SK-N-MC (cell line): ENCODE measurements at regions not wholly inside any gene's neighbourhood (a gene's known extent, or its start where the extent isn't known, plus 50 kb on each side); places are given as distances from the start of the nearest gene placed in this dataset.
"Not testable (repeated sequence)": the region's sequence is repeated elsewhere in the genome, so short reads cannot be mapped to it uniquely, and the experiment has no call there.

ENCODE experiments used
- DNase-seq: peaks from one replicate; pipeline ENCODE4 v3.0.0-alpha.2; 2011; ENCODE audit warnings: low read depth, low spot score
- H3K27ac ChIP-seq: fragments of 200-600 bp; sonication (generic); 2 replicates; pipeline ENCODE4 v1.5.1; 2016; ENCODE audit warnings: mixed run types
- H3K36me3 ChIP-seq: fragments of 200-600 bp; sonication (generic); 2 replicates; pipeline ENCODE4 v1.6.1; 2017; ENCODE audit warnings: antibody characterized with exemption, low read length, mixed read lengths; ENCODE audit not compliant: insufficient read depth
- H3K4me3 ChIP-seq: fragments of 200-600 bp; sonication (generic); 2 replicates; pipeline ENCODE4 v1.5.1; 2016
- H3K9ac ChIP-seq: fragments of 200-600 bp; sonication (generic); 2 replicates; pipeline ENCODE4 v1.8.0; 2017; ENCODE audit warnings: mixed run types, mixed read lengths; ENCODE audit not compliant: insufficient read length
- H3K9me3 ChIP-seq: fragments of 200-600 bp; sonication (generic); 2 replicates; pipeline ENCODE4 v1.6.1; 2017; ENCODE audit warnings: low read depth, mild to moderate bottlenecking, antibody characterized with exemption, low read length, moderate library complexity, mixed read lengths
- EZH2 ChIP-seq: fragments of 200-600 bp; sonication (generic); IDR thresholded peaks from one replicate; pipeline ENCODE4 v1.6.1; 2017; ENCODE audit warnings: antibody characterized with exemption
- FOXP2 ChIP-seq: optimal IDR thresholded peaks from 2 replicates; pipeline ENCODE3; 2011; ENCODE audit warnings: mild to moderate bottlenecking, moderate library complexity; ENCODE audit not compliant: insufficient read depth; ENCODE audit errors: extremely low read length, control extremely low read depth
- POLR2AphosphoS5 ChIP-seq: IDR thresholded peaks from 2 replicates; pipeline ENCODE4 v1.6.1; 2012; ENCODE audit warnings: mild to moderate bottlenecking, low read depth, low read length, borderline replicate concordance

DNA sequence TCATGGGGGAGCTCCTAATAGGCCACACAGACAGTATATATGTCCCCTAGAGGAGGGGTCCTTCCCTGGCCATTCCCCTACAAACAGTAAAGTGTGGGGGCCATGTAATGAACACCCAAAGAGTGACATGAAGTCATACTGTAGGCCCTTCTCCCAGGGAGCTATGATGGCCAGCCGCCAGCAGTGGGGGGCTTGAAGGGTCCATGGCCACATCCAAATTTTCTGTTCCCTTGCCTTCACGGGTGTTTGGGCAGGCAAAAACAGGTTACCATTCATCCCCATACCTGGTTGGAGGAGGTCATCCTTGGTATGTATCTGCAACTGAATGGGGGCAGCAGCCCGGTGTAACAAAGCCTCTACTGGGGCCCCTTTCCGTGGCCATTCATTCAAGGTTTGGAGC, 2118.0 kb downstream of the LRRC4C start:
- no peak for DNase-seq
- no peaks in the 10 kb centered on the region for H3K36me3 ChIP-seq
- no peak overlapping the region for H3K4me3 ChIP-seq
- H3K9me3 ChIP-seq = no peaks in the 10 kb centered on the region
- H3K27ac ChIP-seq = no peak overlapping the region
- H3K9ac ChIP-seq = no peak overlapping the region
- TF ChIP-seq POLR2AphosphoS5 = no peak
- no peak for TF ChIP-seq FOXP2

DNA sequence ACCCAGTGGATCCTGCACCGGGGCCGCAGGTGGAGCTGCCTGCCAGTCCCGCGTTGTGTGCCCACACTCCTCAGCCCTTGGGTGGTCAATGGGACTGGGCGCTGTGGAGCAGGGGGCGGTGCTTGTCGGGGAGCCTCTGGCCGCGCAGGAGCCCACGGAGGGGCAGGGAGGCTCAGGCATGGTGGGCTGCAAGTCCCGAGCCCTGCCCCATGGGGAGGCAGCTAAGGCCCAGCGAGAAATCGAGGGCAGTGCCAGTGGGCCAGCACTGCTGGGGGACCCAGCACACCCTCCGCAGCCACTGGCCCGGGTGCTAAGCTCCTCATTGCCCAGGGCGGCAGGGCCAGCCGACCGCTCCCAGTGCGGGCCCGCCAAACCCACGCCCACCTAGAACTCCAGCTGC, 2126.4 kb downstream of the LRRC4C start:
- not testable (repeated sequence) for H3K9ac ChIP-seq, H3K4me3 ChIP-seq, H3K9me3 ChIP-seq, DNase-seq, H3K27ac ChIP-seq, H3K36me3 ChIP-seq

DNA sequence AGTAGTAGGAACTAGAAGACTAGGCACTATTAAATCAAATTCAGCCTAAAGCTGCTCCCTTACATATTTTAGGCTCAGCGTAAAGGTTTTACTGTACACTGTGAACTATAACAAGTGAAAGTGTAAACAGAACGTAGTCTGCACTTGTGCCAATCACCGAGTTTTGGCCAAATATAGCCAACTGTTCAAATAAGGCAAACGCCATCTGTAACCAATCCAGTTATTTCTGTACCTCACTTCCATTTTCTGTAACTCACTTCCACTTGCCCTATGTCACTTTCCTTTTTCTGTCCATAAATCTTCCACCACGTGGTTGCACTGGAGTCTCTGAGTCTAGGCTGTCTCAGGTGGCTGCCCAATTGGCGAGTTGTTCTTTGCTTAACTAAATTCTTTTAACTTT, 2132.2 kb downstream of the LRRC4C start:
- no peak for DNase-seq
- H3K27ac ChIP-seq = no peak overlapping the region
- H3K4me3 ChIP-seq = no peak overlapping the region
- no peak for TF ChIP-seq FOXP2
- TF ChIP-seq POLR2AphosphoS5 = no peak
- TF ChIP-seq EZH2 = no peak
- H3K9ac ChIP-seq = no peak overlapping the region
- H3K36me3 ChIP-seq = no peaks in the 10 kb centered on the region
- no peaks in the 10 kb centered on the region for H3K9me3 ChIP-seq

DNA sequence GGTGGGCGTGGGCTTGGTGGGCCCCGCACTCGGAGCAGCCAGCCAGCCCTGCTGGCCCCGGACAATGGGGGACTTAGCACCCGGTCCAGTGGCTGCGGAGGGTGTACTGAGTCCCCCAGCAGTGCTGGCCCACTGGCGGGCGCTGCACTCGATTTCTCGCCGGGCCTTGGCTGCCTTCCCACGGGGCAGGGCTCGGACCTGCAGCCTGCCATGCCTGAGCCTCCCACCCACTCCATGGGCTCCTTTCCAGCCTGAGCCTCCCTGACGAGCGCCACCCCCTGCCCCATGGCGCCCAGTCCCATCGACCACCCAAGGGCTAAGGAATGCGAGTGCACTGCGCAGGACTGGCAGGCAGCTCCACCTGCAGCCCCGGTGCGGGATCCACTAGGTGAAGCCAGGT, 2147.6 kb downstream of the LRRC4C start:
- not testable (repeated sequence) for H3K9ac ChIP-seq, H3K27ac ChIP-seq, H3K4me3 ChIP-seq, DNase-seq, H3K9me3 ChIP-seq, H3K36me3 ChIP-seq

DNA sequence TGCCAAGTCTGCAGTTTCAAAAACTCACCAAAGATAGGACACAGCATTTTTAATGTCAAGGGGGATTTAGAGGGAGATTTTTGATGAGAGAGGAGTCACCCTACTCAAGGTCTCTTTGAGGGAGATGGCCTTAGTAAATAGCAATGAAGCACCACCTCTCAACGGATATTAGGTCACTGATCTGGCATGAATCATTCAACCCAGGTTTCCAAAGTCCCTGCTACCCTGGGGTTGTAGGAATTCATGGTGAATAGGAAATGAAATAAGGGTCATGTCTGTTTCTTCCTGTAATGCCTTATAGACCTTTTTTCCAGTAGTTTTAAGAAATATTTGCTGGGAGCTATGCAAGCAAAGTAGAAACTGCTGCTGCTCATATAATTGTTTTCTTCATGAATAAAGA, 2154.9 kb downstream of the LRRC4C start:
- peak overlapping the region; percentile 79; the same call in 1 of the 2 replicates for H3K27ac ChIP-seq
- TF ChIP-seq EZH2 (no peak), POLR2AphosphoS5 (no peak), FOXP2 (no peak)
- no peak overlapping the region for H3K9ac ChIP-seq
- H3K9me3 ChIP-seq = no peaks in the 10 kb centered on the region
- H3K4me3 ChIP-seq = peak overlapping the region; percentile 47
- no peaks in the 10 kb centered on the region for H3K36me3 ChIP-seq
- DNase-seq = no peak

DNA sequence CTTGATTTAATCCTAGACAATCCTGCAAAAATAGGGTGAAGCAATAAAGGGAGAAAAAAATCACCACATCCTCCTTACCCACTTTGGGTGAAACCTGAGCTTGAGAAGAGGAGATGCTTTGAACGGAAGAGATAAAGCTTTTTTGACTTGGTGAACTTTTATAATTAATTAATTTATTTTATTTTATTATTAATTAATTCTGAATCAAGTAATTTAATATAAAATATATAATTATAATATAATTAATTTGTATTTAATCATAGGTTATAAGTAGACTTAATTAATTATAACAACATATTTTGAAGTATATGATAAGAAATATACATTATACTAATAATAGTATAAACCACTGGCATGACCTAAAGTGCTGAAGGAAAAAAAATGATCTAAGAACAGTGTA, 2164.8 kb downstream of the LRRC4C start:
- no peak for TF ChIP-seq EZH2
- no peak for TF ChIP-seq FOXP2
- TF ChIP-seq POLR2AphosphoS5 = no peak
- H3K36me3 ChIP-seq = no peaks in the 10 kb centered on the region
- H3K9ac ChIP-seq = no peak overlapping the region
- no peak overlapping the region for H3K27ac ChIP-seq
- no peak for DNase-seq
- H3K9me3 ChIP-seq = peaks cover 7% of the 10 kb centered on the region; the same call in 1 of the 2 replicates
- H3K4me3 ChIP-seq = no peak overlapping the region

DNA sequence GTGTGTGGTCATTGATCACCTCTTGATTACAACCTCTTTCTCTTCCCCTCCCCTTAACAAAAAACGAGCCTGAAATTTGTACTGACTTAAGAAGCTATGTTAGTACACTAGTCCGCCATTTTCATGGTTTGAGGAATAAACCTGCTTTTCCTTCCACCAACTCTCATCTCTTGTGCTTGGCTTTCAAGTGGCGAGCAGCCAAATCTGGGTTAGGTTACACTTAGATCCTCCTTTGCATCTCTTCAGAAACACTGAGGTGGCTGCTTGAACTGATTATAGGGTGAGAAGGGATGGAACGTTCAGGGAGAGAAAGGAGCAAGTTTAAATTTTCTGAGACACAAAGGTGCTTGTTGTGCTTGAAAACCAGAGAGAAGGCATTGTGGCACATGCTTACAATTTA, 2171.4 kb downstream of the LRRC4C start:
- Histone ChIP-seq H3K9me3 (no peaks in the 10 kb centered on the region; the same call in 1 of the 2 replicates), H3K27ac (no peak overlapping the region), H3K36me3 (no peaks in the 10 kb centered on the region), H3K4me3 (no peak overlapping the region), H3K9ac (no peak overlapping the region)
- DNase-seq = no peak
- TF ChIP-seq FOXP2 (no peak), EZH2 (no peak), POLR2AphosphoS5 (no peak)

DNA sequence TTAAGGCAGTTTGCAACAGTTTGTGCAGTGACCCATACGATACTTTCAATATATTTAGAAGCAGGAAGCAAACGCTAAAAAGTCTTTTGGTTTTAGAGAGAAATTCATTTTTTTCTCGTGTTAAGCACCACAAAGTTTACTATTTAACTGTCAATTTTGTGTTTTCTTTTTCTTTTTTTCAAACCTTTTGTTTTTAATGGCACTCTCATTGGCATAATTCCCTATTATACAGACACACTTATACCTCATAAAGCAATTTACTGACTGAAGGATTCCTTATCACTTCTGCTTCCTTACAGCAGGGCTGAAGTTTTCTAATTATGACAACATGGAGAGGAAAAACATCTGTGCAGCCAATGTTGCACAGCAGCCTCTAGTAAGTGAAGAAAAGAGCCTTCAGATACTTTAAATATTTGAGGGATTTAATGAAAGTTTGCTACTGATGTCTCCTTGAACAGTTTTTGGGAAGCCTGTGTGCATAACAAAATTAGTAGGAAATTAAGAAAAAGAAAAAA, 2191.2 kb downstream of the LRRC4C start:
- Histone ChIP-seq H3K9ac (no peak overlapping the region), H3K36me3 (no peaks in the 10 kb centered on the region), H3K27ac (peak overlapping the region; percentile 4; the same call in 1 of the 2 replicates), H3K4me3 (no peak overlapping the region), H3K9me3 (no peaks in the 10 kb centered on the region)
- DNase-seq = no peak
- no peak for TF ChIP-seq POLR2AphosphoS5
- no peak for TF ChIP-seq EZH2
- TF ChIP-seq FOXP2 = no peak

DNA sequence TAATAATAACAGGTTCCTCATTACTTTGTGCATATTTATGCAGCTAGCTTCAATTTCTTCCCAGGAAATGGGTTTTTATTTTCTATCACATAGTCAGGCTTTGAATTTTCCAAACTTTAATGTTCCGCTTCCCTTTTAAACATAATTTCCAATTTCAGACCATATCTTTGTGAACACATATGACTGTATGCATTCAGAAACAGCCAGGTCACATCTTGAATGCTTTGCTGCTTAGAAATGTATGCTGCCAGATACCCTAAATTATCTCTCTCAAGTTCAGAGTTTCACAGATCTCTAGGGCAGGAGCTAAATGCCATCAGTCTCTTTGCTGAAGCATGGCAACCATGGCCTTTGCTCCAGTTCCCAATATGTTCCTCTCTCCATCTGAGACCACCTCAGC, 2203.8 kb downstream of the LRRC4C start:
- H3K36me3 ChIP-seq = no peaks in the 10 kb centered on the region
- no peak overlapping the region for H3K9ac ChIP-seq
- no peak for DNase-seq
- H3K27ac ChIP-seq = no peak overlapping the region
- TF ChIP-seq EZH2 (no peak), POLR2AphosphoS5 (no peak), FOXP2 (no peak)
- H3K9me3 ChIP-seq = peaks cover 3% of the 10 kb centered on the region; the same call in 1 of the 2 replicates
- H3K4me3 ChIP-seq = no peak overlapping the region
